ENCODE measurements at regions not wholly inside any gene's neighbourhood (a gene's known extent, or its start where the extent isn't known, plus 50 kb on each side); places are given as distances from the start of the nearest gene placed in this dataset.

DNA sequence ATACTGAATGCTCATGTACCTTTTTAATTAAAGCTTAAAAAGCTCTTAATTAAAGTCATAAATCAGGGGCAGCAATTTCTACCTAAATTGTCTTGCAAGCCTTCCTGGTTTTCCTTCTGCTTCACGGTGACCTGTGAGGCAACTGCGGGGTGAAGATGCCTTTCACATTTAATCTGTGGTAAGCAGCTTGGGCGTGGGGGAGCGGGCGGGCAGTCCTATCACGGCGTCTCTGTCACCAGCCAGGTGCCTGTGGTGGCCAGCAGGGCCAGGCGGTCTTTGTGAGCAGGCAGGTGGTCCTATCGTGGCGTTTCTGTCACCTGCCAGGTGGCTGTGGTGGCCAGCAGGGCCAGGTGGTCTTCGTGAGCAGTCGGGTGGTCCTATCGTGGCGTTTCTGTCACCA is 269.2 kb upstream of the PPP2R2D start:
- no peak for DNase-seq (ENCODE audit: low spot score)

DNA sequence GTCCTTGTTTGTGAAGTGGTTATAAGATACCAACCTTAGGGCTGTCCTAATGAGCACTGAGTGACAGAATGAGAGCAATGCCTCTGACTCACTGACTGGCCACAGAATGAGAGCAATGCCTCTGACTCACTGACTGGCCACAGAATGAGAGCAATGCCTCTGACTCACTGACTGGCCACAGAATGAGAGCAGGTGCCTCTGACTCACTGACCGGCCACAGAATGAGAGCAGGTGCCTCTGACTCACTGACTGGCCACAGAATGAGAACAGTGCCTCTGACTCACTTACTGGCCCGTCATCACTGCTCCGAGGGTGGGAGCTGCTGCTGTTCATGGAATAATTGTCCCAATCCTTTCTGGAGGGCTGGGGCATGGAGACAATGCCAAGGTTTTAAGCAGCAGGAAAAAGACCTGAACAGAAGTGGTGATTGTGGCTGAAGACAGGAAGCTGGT is 265.2 kb upstream of the PPP2R2D start:
- DNase-seq (ENCODE audit: low spot score) = no peak

- no peak for DNase-seq (ENCODE audit: low spot score)
Observed at GRCh38 chr10:131636116-131636515, 264.7 kb upstream of the PPP2R2D start.

DNA sequence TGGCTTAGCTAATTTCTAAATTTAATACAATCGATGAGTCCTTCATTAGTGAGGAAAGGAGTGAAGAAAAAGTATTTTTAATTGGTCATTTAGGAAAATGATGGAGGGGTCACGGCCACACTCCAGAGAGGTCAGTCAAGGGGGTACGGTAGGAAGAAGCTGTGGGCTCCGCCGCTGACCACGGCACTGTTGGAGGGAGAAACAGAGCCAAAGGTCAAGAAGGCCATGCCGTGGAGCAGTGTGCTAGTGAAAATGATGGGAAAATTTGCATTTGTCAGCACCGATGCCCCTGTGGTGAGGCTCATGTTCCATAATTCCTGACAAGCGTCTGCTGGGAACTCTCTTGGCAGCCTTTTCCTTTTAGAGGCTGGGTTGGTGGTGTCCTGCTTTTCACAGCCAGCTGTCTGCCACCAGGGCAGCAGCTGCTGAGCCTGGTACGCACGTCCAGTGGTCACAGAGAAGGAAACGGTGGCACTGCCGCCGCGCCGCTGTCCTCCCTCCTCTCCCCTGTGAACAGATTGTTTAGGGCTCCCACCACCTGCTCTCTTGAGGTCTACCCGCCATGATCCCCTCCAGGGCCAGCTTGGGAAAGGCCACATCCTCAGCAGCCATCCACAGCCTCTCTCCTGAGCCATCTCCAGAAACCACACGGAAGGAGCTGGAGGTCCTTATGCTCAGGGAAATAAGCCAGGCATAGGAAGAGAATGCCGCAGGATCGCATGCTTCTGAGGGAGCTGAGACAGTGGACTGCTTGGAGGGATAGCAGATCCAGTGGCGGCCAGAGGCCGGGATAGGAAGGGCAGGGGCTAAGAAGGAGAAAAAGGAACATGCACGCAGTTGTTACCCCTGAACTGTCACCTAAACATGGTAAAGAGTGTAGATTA is 263.7 kb upstream of the PPP2R2D start:
- no peak for DNase-seq (ENCODE audit: low spot score)

- no peak for DNase-seq (ENCODE audit: low spot score)
Observed at GRCh38 chr10:131638049-131638879, 262.5 kb upstream of the PPP2R2D start.

DNA sequence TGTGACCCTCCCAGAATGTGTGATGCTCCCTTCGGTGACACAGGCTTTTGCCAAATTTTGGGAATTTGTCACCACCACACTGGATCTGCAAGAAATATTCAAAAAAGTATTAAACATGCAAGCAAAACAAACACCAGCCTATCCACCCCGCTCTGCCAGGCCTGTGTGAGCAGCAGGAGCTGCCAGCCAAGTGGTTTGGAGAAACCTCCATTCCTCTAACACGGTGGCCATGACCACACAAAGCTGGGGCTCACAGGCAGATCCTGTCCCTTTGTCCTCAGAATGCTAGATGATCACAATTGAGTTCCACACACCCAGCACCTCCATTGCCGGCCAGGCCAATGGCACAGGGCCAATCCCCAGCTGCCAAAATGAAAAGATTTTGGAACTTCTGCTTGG is 261.9 kb upstream of the PPP2R2D start:
- no peak for DNase-seq (ENCODE audit: low spot score)

DNA sequence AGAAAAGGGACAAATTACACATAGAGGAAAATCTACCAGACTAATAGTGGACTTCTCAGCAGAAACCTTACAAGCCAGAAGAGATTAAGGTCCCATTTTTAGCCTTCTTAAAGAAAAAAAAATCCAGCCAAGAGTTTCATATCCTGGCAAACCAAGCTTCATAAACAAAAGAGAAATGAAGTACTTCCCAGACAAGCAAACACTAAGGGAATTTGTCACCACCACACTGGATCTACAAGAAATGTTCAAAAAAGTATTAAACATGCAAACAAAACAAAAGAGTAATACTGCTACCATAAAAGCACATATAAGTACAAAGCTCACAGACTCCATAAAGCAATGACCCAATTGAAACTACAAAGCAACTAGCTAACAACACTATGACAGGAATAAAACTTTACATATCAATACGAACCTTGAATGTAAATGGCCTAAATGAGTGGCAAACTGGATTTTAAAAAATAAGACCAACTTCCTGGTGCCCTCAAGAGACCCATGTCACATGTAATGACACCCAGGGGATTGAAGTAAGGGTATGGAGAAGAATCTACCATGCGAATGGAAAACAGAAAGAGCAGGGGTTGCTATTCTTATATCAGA is 260.7 kb upstream of the PPP2R2D start:
- DNase-seq (ENCODE audit: low spot score) = no peak

DNA sequence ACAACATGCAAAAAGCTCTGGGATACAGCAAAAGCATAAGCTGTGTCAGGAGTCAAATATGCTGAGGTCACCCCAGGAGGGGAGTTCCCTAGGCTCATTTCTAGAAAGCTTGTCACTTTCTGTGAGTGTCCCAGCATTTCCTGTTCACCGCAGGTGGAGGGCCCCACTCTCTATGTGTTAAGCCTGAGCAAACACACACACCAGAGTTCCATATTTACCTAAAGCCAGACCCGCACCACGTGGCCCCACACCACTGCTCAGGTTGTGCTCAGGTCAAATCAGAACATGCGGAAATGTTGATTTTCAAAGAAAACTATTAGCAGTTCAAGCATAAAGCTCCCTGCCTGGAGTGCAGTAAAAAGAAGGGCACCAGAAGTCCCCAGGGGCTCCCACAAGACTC is 259.6 kb upstream of the PPP2R2D start:
- no peak for DNase-seq (ENCODE audit: low spot score)

DNA sequence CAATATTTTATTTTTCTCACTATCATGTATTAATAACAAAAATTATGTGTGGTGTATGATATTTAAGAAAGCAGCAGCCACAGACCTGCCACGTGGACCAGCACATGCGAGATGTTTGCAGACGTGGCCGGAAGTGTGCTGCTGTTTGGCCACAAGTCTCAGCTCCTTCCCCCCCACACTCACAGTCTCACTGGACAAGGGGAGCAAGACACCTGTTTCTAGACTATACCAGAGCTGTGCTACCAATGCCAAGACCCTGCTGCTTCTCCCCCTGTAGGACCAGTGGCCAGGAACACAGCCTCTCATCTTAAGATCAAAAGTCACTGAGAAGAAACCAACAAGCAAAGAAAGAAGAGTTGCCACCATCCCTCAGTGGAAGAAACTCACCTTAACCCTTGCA is 258.9 kb upstream of the PPP2R2D start:
- no peak for DNase-seq (ENCODE audit: low spot score)

DNA sequence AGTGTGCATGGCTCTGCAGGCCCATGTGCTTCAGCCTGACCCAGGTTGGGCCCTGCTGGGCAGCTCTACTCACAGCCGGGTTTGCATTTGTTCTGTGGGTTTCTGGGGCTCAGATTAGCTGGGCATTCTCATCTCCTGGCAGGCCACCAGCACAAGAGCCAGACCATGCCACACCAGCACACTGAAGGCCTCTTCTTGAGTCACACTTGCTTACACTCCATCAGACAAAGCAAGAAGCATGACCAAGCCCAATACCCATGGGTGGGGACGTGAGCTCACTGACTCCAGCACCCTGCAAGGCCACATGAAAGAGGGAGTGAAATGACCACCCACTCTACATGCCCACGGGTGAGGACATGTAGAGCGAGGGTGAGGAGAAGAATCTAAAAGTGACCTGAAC is 257.8 kb upstream of the PPP2R2D start:
- DNase-seq (ENCODE audit: low spot score) = no peak

DNA sequence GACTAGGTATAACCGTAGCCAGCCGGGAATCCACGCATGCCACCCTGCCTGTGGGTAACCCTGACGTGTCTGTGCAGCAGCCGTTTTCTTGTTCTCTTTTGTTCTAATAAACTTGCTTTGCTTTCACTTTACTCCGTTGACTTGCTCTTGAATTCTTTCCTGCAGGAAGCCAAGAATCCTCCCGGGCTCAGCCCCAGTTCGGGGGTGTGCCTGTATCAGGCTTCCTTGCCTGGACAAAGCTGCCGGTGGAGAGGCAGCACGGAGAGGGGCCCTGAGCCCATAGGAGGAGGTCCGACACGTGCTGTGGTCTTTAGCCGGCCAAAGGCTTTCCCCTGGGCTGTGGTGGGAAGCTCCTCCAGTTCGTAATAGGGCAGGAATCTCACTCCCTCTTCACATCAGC is 256.5 kb upstream of the PPP2R2D start:
- DNase-seq (ENCODE audit: low spot score) = no peak

GRCh38 chr10:131644864-131645658 is 255.7 kb upstream of the PPP2R2D start:
- no peak for DNase-seq (ENCODE audit: low spot score)

GRCh38 chr10:131645756-131646155 is 255.1 kb upstream of the PPP2R2D start:
- no peak for DNase-seq (ENCODE audit: low spot score)

DNA sequence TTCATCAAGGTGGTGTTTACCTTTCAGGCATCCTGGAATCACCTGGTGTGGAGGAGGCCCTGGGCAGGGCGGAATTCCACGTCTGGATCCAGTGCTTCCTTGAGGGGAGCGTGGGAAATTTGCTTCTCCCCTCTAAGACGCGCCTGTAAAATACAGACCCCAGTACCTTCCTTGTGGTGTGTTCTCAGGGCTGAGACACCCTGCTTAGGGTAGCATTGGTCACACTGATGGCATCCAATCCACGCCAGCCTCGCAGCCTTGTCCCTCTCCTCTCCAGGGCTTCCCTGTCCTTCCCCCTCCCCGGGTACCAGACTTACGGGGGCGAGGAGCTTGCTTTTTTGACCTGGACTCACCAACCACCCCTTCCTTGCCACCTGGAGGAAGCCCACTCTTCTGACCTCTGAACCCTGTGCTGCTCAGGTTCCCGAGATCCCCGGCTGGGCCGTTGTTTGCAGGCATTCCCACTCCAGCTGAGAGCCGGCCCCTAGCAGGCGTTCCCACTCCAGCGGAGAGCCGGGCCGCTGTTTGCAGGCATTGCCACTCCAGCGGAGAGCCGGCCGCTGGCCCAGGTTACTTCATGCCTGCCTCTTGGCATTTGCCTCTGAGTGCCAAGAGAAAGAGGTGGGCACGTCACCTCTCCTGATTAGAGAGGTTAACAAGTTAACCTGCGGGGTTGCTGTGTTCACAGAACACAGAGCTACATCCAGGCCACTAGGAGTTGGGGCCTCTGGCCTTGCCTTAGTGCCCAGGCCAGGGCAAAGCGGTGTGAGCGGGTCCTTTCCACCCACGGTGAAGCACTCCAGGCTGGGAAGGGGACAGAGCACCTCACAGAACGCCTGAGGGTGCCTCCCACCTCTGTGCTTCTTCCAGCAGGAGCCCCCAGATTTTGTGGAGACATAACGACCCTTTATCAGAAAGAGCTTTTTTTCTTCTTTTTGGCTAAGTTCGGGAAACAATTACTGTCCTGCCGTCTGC is 254.0 kb upstream of the PPP2R2D start:
- DNase-seq (ENCODE audit: low spot score) = no peak

GRCh38 chr10:131647789-131648188 is 253.0 kb upstream of the PPP2R2D start:
- DNase-seq (ENCODE audit: low spot score) = no peak

DNA sequence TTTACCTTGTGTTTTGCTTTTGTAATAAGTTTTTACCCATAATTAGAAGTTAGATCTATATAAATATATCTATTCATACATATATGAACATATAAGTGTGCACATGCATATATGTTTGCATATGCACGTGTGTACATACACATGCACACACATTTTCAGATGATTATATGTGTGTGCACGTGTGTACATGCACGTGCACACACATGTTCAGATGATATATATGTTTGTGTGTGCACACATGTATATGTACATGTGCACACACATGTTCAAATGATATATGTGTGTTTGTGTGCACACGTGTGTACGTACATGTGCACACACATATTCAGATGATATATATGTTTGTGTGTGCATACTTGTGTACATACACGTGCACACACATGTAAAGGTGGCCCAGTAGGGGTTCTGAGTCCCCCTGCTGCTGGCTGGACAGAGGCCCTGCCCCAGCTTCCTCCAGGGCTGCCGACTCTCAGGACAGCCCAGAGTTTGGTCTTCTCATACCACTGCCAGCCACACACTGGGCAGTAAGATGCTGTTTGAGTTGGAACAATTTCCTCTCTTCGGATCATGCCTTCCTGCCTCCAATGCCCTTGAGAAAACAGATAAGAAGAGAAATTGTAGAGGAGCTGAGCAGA is 252.3 kb upstream of the PPP2R2D start:
- no peak for DNase-seq (ENCODE audit: low spot score)

DNA sequence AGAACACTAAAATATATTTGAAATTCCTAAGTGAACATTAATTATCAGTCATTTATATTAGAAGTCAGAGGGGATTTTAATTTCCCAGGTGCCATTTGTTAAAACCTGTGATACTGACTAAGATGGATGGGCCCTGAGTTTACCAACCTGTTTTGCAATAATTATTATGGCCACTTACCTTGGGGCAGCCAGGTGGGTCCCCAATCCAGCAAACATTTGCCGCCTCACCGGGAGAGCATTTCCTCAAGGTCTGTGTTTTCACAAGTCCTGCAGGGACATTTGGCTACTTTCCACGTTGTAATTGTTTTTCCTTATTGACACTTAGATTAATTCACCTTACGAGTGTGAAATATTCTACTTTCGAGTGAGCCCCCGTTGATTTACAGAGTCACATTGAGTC is 251.2 kb upstream of the PPP2R2D start:
- DNase-seq (ENCODE audit: low spot score) = no peak

GRCh38 chr10:131650169-131650705 is 250.6 kb upstream of the PPP2R2D start:
- no peak for DNase-seq (ENCODE audit: low spot score)

DNA sequence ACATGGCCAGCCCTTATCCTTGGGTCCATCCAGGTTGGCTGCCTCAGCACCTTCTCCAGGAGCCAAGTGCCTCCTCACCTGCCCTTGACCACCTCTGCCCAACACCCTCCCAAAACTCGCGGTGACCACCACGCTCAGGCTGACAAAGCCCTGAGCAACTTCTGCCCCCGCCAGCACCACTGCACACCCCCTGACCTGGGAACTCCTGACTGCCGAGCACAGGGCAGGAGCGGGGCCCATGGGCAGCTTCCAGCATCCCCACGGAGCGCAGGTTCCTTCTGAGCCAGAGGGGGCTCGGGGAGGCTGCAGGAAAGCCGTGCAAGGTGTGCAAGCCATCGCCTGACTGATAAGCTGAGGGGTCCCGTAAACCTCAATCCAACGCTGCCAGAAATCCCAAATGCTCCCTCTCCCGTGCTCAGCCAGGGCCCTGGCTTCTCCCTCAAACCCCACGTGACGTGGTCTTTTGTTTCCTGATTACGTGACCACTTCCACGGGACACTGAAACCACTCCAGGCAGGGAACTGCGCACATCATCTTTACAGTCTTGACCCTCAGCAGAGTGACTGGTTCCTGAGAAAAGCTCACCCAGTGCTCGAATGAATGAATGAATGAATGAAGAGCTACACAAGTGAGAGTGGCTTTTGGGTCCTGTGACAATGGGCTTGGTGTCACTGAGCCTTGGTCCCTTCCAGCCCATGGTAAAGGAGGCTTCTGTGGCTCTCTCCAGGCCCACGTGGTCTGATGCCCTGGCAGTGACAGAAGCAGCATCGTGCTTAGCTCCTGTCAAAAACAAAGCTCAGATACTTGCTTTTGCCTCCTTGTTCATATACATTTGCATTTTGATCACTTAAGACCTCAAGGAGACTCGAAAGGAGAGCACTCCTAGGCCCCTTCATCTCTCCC is 249.8 kb upstream of the PPP2R2D start:
- DNase-seq (ENCODE audit: low spot score) = no peak

All from iPS-NIHi11 (cell line).